Body of pancreas (tissue), 4 donors: ENCODE measurements at regions not wholly inside any gene's neighbourhood (a gene's known extent, or its start where the extent isn't known, plus 50 kb on each side); places are given as distances from the start of the nearest gene placed in this dataset.

Experiments used
- CTCF ChIP-seq, 7 experiments: fragments of 450-650 bp in 4 of 7; fragments of 200-600 bp in 3 of 7; sonication (generic) in 3 of 7; IDR thresholded peaks; one replicate each; pipeline ENCODE4 v1.5.1; 2016 to 2019; ENCODE audit warnings: antibody characterized with exemption in 7 of 7
- POLR2A ChIP-seq, 3 donors: fragments of 450-650 bp; IDR thresholded peaks; one replicate each; pipeline ENCODE4 v1.6.1; 2016; ENCODE audit warnings: antibody characterized with exemption in 3 of 3, mild to moderate bottlenecking in 2 of 3

GRCh38 chr5:156137071-156137869 lies 189.7 kb upstream of the SGCD start:
- TF ChIP-seq POLR2A (IDR thresholded peaks at IDR 0.05) (no peak), CTCF (IDR thresholded peaks at IDR 0.05) (no peak)
